Kidney epithelial cell (primary cell): ENCODE measurements at regions not wholly inside any gene's neighbourhood (a gene's known extent, or its start where the extent isn't known, plus 50 kb on each side); places are given as distances from the start of the nearest gene placed in this dataset.
"Not testable (repeated sequence)": the region's sequence is repeated elsewhere in the genome, so short reads cannot be mapped to it uniquely, and the experiment has no call there.

Experiments
- DNase-seq: peaks from one replicate; pipeline ENCODE4 v3.0.0-alpha.2; 2010; ENCODE audit warnings: low read depth
- H3K27me3 ChIP-seq: 2 replicates; pipeline ENCODE4 v1.6.0; 2011; ENCODE audit warnings: low read length; ENCODE audit not compliant: control insufficient read depth, insufficient read depth
- H3K36me3 ChIP-seq: 2 replicates; pipeline ENCODE4 v1.5.1; 2011; ENCODE audit warnings: low read length; ENCODE audit not compliant: control insufficient read depth, insufficient read depth
- H3K4me3 ChIP-seq: 2 replicates; pipeline ENCODE4 v1.5.1; 2011; ENCODE audit warnings: low read depth, mild to moderate bottlenecking, control low read depth, low read length
- TF ChIP-seq, protein P1 (sequence below): IDR thresholded peaks from 2 replicates; pipeline ENCODE4 v1.5.1; 2011; ENCODE audit warnings: mild to moderate bottlenecking, moderate library complexity, low read length, control low read depth, inconsistent platforms; ENCODE audit not compliant: insufficient read depth, poor library complexity, severe bottlenecking

- Histone ChIP-seq H3K36me3 (no peaks in the 10 kb centered on the region), H3K27me3 (no peaks in the 10 kb centered on the region), H3K4me3 (no peak overlapping the region)
- TF ChIP-seq, protein P1, sequence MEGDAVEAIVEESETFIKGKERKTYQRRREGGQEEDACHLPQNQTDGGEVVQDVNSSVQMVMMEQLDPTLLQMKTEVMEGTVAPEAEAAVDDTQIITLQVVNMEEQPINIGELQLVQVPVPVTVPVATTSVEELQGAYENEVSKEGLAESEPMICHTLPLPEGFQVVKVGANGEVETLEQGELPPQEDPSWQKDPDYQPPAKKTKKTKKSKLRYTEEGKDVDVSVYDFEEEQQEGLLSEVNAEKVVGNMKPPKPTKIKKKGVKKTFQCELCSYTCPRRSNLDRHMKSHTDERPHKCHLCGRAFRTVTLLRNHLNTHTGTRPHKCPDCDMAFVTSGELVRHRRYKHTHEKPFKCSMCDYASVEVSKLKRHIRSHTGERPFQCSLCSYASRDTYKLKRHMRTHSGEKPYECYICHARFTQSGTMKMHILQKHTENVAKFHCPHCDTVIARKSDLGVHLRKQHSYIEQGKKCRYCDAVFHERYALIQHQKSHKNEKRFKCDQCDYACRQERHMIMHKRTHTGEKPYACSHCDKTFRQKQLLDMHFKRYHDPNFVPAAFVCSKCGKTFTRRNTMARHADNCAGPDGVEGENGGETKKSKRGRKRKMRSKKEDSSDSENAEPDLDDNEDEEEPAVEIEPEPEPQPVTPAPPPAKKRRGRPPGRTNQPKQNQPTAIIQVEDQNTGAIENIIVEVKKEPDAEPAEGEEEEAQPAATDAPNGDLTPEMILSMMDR, result no peak
- no peak for DNase-seq
Measured at GRCh38 chr2:107747964-107748583, 78.6 kb upstream of the RGPD4 start.

DNA sequence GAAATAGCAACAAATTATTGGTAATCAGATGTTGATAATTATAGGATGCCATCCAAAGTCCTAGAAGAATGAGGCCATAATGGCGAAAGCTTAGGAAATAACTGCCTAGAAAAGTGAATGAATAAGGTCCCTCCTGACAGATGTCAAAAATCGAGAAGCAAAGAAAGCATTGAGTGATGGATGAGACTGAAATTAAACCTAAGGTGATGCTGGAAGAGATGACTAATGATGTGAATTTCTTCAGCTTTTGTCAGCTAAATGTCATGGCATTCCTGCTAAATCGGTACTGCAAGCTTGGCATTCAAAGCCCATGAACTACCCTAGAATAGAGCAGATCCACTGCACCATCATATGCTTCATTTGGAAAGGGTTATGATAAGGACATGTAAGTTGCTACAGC is 74.8 kb upstream of the RGPD4 start:
- Histone ChIP-seq H3K27me3 (no peaks in the 10 kb centered on the region), H3K36me3 (no peaks in the 10 kb centered on the region), H3K4me3 (no peak overlapping the region)
- TF ChIP-seq, protein P1, result no peak
- DNase-seq, result no peak

DNA sequence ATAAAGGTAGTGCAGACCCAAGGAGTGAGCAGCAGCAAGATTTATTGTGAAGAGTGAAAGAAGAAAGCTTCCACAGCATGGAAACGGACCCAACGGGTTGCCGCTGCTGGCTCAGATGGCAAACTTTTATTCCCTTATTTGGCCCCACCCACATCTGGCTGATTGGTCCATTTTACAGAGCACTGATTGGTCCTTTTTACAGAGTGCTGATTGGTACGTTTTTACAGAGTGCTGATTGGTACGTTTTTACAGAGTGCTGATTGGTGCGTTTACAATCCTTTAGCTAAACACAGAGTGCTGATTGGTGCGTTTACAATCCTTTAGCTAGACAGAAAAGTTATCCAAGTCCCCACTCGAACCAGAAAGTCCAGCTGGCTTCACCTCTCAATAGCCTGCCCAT is 72.9 kb upstream of the RGPD4 start:
- not testable (repeated sequence) for H3K27me3 ChIP-seq

GRCh38 chr2:107757223-107757622 is 69.5 kb upstream of the RGPD4 start:
- TF ChIP-seq, protein P1, result no peak
- DNase-seq, result no peak
- H3K36me3 ChIP-seq, result no peaks in the 10 kb centered on the region
- no peaks in the 10 kb centered on the region for H3K27me3 ChIP-seq
- H3K4me3 ChIP-seq, result no peak overlapping the region

More for the DNA sequence above, 72.9 kb upstream of the RGPD4 start:
- H3K36me3 ChIP-seq, DNase-seq, H3K4me3 ChIP-seq: not testable (repeated sequence)

DNA sequence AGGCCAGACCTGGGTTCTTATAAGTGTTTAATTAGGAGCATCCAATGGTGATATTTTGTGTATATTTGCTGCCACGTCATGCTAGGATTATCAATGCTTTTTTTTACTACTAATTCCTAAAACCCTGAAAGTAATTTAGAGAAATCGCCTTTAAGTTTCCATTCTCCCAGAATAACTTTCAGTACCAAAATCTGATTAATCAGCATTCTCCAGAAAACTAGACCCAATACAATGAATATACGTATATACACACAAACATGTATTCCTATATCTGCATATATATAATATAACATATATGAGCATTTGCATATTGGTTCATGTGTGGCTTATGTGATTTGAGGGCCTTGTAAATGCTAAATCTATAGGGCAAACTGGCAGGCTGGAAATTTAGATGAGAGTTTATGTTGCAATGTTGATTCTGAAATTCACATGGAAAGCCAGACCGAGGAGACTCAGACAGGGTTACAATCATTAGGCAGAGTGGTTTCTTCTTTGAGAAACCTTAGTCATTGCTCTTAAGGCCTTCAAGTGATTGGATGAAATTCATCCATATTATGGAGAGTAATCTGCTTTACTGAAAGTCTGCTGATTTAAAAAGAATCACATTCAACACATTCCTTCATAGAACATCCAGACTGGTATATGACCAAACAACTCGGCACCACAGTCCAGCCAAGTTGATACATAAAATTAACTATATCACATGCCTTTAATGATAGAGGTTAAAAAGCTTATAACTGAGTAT is 65.9 kb upstream of the RGPD4 start:
- TF ChIP-seq, protein P1, result no peak
- no peaks in the 10 kb centered on the region for H3K36me3 ChIP-seq
- no peak overlapping the region for H3K4me3 ChIP-seq
- no peak for DNase-seq
- H3K27me3 ChIP-seq, result no peaks in the 10 kb centered on the region

GRCh38 chr2:107772353-107772752 is 54.3 kb upstream of the RGPD4 start:
- no peak for DNase-seq
- H3K36me3 ChIP-seq, result no peaks in the 10 kb centered on the region
- H3K4me3 ChIP-seq, result no peak overlapping the region
- no peaks in the 10 kb centered on the region for H3K27me3 ChIP-seq
- TF ChIP-seq, protein P1, result no peak
